Fibroblast of peridontal ligament (primary cell): ENCODE measurements at regions not wholly inside any gene's neighbourhood (a gene's known extent, or its start where the extent isn't known, plus 50 kb on each side); places are given as distances from the start of the nearest gene placed in this dataset.
"Not testable (repeated sequence)": the region's sequence is repeated elsewhere in the genome, so short reads cannot be mapped to it uniquely, and the experiment has no call there.

Source experiments
- DNase-seq: peaks from one replicate; pipeline ENCODE4 v3.0.0-alpha.2; 2010; ENCODE audit errors: extremely low read depth

DNA sequence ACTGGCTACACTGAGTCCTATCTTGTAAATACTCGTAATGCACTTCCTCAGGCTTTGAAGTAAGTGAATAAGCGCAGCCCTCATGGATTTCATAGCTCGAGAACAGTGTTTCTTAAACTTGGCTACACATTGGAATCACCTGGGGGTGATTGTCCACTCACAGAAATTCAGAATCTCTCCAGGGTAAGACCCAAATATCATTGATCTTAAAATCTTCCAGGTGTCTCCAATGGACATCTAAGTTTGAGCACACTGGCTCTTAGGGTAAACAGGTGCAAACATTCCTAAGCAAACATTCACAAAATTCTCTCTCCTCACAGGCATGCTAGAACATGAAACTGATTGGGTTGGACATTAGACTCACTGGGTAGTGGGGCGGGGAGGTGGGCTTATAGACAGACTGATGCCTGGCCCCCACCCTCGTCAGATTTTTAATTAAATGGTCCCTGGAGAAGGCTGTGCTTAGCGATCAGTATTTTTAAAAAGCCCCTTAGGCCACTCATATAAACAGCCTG lies 279.7 kb upstream of the TBL1XR1 start:
- no peak for DNase-seq

- peak; percentile 100 for DNase-seq
Observed at GRCh38 chr3:177478170-177478867, 281.0 kb upstream of the TBL1XR1 start.

DNA sequence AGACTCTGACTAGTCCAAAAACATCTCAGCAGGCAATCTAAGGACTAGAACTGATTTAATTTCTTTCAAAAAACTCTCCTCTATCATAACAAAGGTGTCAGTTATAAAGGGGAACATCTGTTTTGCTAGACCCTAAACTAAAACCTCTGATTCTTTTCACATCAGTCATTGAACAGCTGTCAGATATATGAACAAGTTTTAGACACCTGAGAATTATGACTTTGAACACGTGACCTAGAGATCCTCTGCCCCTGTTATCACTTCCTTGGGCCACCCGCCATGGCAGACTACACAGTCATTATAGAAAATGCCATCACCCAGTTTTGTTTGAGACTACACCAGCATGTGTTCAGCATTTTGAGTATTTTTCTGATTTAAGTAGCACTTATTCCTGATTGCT lies 282.3 kb upstream of the TBL1XR1 start:
- no peak for DNase-seq

DNA sequence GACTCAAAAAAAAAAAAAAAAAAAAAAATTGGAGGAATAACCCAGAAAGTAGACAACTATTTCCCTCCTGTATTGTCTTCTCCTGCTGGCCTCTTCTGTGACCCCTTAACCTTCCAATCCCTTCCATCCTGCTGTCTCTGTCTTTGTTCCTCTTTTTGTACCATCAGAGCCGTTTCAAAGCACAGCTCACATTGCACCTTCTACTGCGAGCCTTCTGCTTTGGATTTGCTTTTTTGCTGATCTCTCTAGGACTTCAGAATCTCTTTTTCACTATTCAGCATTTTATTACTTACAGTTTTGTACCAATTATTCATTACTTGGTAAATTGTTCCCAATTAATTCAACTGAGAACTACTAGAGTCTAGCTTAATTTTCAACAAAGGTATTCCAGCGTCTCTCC lies 284.0 kb upstream of the TBL1XR1 start:
- DNase-seq: no peak

- DNase-seq: no peak
Observed at GRCh38 chr3:177482048-177482691, 284.9 kb upstream of the TBL1XR1 start.

DNA sequence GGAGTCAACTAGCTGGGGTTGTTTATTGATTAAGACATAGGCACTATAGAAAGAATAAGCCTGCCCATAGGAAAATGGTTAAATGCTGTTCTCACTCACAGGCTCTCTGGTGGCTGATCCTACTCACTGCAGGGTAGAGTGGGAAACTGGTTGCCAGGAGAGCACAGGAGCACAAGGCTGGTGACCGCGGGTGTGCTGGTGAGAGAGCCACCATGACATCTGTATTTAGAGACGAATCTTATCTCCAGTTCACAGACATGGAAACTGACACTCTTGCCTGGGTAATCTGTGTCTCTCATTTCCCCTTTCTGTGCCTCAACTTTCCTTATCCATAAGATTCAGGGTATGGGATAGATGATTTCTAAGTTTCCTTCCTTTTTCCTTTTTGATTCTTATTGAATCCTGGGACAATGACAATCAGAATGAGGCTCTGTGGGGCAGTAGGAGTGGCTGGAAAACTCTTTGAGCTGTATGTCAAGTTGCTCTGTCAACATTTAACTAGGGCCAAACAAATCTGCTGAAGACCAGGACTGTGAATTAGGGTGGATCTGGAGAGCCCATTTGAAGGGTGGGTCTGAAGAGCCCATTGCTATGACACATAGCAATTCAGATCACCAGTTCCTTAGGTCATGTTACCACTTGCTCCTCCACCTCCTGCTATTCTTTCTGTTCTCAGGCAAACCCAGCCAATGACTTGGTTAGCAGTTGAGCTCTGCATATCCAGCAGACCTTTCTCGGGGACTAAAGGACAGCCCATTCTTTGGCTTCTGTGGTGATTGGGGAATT lies 286.1 kb upstream of the TBL1XR1 start:
- no peak for DNase-seq

DNA sequence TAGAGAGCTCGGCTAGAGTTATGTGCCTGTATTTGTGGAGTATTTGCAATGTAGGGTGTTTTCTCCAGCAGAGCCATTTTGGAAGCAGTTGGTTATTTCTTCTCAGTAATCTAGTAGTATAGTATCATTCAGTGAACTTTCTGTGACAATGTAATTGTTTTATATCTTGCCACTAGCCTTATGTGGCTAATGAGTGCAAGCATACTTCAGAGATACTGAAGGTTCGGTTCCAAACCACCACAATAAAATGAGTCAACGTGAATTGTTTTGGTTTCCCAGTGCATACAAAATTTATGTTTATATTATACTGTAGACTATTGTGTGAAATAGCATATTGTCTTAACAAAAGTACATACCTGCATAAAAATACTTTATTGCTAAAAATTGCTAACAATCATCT lies 286.9 kb upstream of the TBL1XR1 start:
- DNase-seq: peak; percentile 18

DNA sequence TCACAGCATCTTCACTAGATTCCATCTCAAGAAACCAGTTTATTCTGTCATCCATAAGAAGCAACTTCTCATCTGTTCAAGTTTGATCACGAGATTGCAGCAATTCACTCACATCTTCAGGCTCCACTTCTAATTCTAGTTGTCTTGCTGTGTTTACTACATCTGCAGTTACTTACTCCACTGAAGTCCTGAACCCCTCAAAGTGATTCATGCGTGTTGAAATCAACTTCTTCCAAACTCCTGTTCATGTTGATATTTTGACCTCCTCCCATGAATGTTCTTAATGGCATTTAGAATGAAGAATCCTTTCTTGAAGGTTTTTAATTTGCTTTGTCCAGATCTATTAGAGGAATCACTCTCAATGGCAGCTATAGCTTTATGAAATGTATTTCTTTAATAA lies 287.6 kb upstream of the TBL1XR1 start:
- DNase-seq: peak; percentile 27

- DNase-seq: peak; percentile 23
Observed at GRCh38 chr3:177487635-177488186, 290.4 kb upstream of the TBL1XR1 start.

- DNase-seq: no peak
Observed at GRCh38 chr3:177488740-177489139, 291.5 kb upstream of the TBL1XR1 start.

DNA sequence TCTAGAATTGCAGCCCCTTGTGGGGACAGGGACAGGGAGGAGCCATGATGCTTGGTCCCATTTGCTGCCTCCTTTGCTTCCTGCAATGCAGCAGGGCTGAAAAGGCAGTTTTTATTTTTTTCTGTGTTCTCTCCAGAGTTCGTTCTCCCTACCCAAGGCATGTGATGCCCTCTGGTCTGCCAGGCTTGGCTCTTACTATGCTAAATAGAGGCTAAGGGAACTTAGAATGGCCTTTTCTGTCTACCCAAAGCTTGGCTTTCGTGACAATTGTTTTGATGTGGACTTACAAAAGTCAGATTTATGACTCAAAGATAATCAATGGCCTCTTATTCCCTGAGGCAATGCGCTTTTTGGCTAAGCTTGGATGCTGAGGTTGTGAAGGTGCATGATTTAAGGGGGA lies 293.3 kb upstream of the TBL1XR1 start:
- no peak for DNase-seq

DNA sequence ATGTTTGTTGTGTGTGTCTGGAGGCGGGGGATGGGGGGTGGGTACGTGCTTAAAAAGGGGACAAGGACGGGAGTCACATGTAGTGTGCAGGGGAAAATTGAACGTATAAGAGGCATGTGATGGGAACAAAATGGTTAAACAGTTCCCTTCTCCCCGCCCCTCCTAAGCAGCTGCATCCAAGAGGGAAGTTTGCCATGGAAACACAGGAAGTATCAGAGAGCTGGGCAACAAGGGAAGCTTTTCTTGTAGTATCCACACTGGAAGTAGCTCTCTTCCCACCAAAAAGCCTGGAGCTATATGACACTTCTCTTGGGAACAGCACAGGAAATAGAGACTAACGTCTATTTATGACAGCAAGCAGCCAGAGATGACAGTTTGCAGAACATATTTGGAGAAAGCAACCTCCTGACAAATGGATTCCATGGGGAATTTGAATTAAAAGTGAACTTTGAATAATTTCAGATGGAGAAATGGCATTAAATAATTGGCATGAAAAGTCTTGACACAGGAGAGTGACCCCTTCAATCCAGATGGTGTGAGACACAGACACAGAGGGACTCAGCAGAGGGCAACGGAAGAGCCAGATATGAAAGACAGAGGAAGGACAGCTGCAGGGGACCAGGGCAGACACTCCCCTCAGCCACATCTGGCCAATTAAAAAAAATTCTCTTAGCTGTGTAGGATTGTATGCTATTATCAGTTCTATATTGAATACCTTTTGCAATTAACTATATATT lies 294.2 kb upstream of the TBL1XR1 start:
- peak; percentile 67 for DNase-seq

GRCh38 chr3:177493091-177493490 lies 295.8 kb upstream of the TBL1XR1 start:
- no peak for DNase-seq

- no peak for DNase-seq
Observed at GRCh38 chr3:177494216-177494615, 296.9 kb upstream of the TBL1XR1 start.

DNA sequence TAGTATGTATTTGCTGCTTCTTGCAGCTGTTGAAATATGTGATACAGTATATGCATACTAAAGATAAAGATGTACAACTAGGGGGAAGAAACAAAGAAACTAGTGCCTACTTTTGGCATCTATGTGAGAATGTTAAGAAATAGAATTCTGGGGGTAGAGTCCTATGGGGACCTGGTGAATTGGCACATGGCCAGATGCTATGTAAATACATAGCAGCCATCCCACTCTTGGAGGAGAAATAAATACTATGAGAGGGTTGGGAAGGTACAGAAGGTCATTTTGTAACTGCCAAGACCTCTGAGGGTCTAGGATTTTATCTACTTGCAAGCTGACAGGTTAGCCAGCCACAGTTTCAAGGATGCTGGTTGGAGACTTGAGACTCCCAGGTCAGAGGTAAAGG lies 298.3 kb upstream of the TBL1XR1 start:
- DNase-seq: no peak

DNA sequence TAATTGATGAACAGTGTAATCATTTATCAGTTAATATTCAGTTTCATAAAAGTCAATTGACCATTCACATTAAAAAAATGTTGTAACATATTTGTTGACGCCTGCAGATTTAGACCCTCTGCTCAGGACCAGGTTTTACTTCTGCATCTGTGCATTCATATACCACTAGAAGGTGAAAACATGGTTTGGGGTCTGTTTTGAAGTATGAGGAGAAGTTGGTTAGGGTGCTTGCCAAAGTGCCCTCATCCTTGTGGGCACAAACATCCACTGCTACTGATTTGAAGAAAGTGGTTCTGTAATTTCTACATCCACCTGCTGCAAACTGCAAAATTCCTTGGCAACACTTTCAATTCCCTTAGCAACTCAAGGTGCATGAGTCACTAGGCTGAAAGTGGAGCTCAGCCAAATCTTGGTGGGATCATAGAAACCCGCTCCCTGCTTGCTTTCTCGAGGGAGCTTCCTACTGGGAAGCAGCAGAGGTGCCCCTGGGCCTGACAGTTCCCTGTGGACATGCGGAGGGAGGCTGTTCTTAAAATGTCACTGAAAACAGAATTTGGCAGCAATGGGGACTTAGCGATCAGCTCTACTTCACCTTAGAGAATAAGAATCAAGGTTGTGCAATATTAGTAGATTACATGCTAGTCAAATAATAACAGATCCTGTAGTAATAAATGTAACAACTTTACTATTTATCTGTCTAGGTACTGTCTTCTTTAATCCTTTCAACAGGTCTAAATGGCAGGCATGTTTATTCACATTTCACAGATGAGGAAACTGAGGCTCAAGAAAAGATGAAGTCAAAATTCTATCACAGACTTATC lies 301.0 kb upstream of the TBL1XR1 start:
- no peak for DNase-seq

GRCh38 chr3:177499039-177499438 lies 301.8 kb upstream of the TBL1XR1 start:
- not testable (repeated sequence) for DNase-seq

DNA sequence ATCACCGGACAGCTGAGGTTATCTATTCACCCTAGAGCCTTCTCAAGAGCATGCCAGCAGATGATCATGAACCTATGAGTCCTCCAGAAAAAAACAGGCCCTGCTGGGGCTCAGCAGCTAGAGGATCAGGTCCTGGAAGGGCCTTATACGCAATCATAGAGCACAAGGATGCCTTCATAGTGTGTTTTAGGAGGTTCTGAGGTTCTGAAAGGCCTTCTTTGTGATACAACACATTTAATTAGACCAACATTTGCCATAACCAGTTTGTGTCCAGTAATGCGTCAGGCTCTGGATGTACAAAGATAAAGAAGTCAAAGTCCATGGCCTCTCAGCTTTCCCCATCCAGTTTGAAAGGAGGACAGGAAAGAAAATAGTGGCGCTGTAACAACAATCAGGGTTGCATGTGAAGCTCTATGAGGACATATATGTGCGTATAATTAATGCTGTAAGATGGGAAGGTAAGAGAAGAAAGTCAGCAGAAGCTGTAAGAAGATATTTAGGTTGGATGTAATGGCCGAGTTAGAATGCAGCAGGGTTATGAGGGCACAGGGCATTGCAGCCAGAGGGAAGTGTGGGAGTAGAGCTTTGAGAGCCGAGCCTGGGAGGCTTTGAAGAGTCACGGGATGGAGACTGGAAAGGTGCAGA lies 302.6 kb upstream of the TBL1XR1 start:
- DNase-seq: no peak

- no peak for DNase-seq
Observed at GRCh38 chr3:177510693-177511216, 313.5 kb upstream of the TBL1XR1 start.
